ENCODE measurements at regions not wholly inside any gene's neighbourhood (a gene's known extent, or its start where the extent isn't known, plus 50 kb on each side); places are given as distances from the start of the nearest gene placed in this dataset.

DNA sequence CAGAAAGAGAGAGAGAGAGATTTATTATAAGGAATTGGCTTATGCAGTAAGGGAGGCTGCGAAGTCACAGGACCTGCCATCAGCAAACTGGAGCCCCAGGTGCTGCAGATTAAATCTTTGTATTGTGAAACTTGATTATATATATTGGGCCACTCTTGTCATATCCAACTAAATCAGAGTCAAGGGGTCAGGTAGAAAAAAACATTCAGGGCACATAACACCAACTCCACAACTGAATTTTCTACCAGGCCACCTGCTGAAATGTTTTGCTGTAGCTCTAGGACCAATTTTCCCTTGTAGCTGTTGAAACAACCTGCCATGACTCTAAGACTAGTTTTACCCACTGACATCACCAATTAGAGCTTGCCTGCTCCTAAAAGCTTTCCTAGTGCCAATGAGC, 1240.8 kb downstream of the SLC16A7 start:
- intact Hi-C loops (cut with DNase I) = no loop called here
- no peak for TF ChIP-seq POLR2AphosphoS5 (IDR thresholded peaks at IDR 0.05)
- TF ChIP-seq, protein P1, sequence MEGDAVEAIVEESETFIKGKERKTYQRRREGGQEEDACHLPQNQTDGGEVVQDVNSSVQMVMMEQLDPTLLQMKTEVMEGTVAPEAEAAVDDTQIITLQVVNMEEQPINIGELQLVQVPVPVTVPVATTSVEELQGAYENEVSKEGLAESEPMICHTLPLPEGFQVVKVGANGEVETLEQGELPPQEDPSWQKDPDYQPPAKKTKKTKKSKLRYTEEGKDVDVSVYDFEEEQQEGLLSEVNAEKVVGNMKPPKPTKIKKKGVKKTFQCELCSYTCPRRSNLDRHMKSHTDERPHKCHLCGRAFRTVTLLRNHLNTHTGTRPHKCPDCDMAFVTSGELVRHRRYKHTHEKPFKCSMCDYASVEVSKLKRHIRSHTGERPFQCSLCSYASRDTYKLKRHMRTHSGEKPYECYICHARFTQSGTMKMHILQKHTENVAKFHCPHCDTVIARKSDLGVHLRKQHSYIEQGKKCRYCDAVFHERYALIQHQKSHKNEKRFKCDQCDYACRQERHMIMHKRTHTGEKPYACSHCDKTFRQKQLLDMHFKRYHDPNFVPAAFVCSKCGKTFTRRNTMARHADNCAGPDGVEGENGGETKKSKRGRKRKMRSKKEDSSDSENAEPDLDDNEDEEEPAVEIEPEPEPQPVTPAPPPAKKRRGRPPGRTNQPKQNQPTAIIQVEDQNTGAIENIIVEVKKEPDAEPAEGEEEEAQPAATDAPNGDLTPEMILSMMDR (IDR thresholded peaks at IDR 0.05) = no peak
- Histone ChIP-seq H3K4me3 (no peak overlapping the region), H3K36me3 (no peaks in the 10 kb centered on the region), H3K4me1 (no peaks in the 10 kb centered on the region), H3K27me3 (no peaks in the 10 kb centered on the region), H3K27ac (no peak overlapping the region), H3K9me3 (peaks cover 0 to 2% (median 0%) of the 10 kb centered on the region in 4 donors)
- no peak for DNase-seq
- WGBS, 2 donors = 83 to 87% methylated on average over 1 of the region's 1 CpG

- 55 to 63% methylated on average over 2 of the region's 2 CpGs for WGBS, 2 donors
- intact Hi-C loops (cut with DNase I) = no loop called here
- Histone ChIP-seq H3K27ac (no peak overlapping the region), H3K36me3 (no peaks in the 10 kb centered on the region), H3K4me1 (no peaks in the 10 kb centered on the region), H3K27me3 (no peaks in the 10 kb centered on the region), H3K9me3 (no peaks in the 10 kb centered on the region), H3K4me3 (no peak overlapping the region)
- no peak for TF ChIP-seq EP300 (IDR thresholded peaks at IDR 0.05)
- TF ChIP-seq, protein P1 (IDR thresholded peaks at IDR 0.05) = no peak
- no peak for TF ChIP-seq POLR2A (IDR thresholded peaks at IDR 0.05)
- TF ChIP-seq POLR2AphosphoS5 (IDR thresholded peaks at IDR 0.05) = no peak
- DNase-seq = no peak
Measured at GRCh38 chr12:60842181-60842580, 1246.4 kb downstream of the SLC16A7 start.

DNA sequence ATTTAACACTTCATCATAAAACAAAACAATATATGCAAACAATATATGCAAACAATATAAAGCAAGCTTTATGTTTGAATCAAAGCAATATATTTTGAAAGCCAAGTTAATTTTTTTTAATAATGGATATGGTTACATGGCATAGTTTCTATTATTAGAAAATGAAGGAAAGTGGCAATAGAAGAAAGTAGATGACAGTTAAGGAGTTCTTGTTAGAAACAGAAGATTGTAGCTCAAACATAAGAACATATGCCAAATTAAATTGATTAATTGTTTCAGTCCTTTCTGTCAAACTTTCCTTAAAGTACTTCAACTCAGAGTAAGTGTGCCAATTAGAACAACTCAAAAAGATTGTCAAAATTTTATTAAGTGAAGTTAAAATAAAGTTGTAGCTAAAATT, 1248.3 kb downstream of the SLC16A7 start:
- DNase-seq = no peak
- no peak for TF ChIP-seq POLR2AphosphoS5 (IDR thresholded peaks at IDR 0.05)
- TF ChIP-seq, protein P1 (IDR thresholded peaks at IDR 0.05) = no peak
- no peak for TF ChIP-seq EP300 (IDR thresholded peaks at IDR 0.05)
- TF ChIP-seq POLR2A (IDR thresholded peaks at IDR 0.05) = no peak
- Histone ChIP-seq H3K27me3 (no peaks in the 10 kb centered on the region), H3K4me3 (no peak overlapping the region), H3K9me3 (no peaks in the 10 kb centered on the region), H3K27ac (no peak overlapping the region), H3K36me3 (no peaks in the 10 kb centered on the region), H3K4me1 (no peaks in the 10 kb centered on the region)
- intact Hi-C loops (cut with DNase I) = no loop called here

- TF ChIP-seq POLR2A (IDR thresholded peaks at IDR 0.05) (no peak), EP300 (IDR thresholded peaks at IDR 0.05) (no peak), POLR2AphosphoS5 (IDR thresholded peaks at IDR 0.05) (no peak)
- TF ChIP-seq, protein P1 (IDR thresholded peaks at IDR 0.05) = no peak
- WGBS, 2 donors = 84 to 94% methylated on average over 1 of the region's 1 CpG
- Histone ChIP-seq H3K4me3 (no peak overlapping the region), H3K27me3 (no peaks in the 10 kb centered on the region), H3K9me3 (no peaks in the 10 kb centered on the region), H3K27ac (no peak overlapping the region), H3K36me3 (no peaks in the 10 kb centered on the region), H3K4me1 (no peaks in the 10 kb centered on the region)
- intact Hi-C loops (cut with DNase I) = no loop called here
- DNase-seq = no peak
Measured at GRCh38 chr12:60844875-60845274, 1249.0 kb downstream of the SLC16A7 start.

- DNase-seq = no peak
- H3K9me3 ChIP-seq = no peaks in the 10 kb centered on the region
- 52 to 73% methylated on average over 4 of the region's 4 CpGs for WGBS, 2 donors
- H3K36me3 ChIP-seq = no peaks in the 10 kb centered on the region
- H3K4me1 ChIP-seq = no peaks in the 10 kb centered on the region
- H3K4me3 ChIP-seq = no peak overlapping the region
- intact Hi-C loops (cut with DNase I) = no loop called here
- H3K27ac ChIP-seq = no peak overlapping the region
- TF ChIP-seq, protein P1 (IDR thresholded peaks at IDR 0.05) = no peak
- TF ChIP-seq POLR2AphosphoS5 (IDR thresholded peaks at IDR 0.05) (no peak), EP300 (IDR thresholded peaks at IDR 0.05) (no peak), POLR2A (IDR thresholded peaks at IDR 0.05) (no peak)
- H3K27me3 ChIP-seq = no peaks in the 10 kb centered on the region
Measured at GRCh38 chr12:60845696-60846095, 1249.9 kb downstream of the SLC16A7 start.

Data from sigmoid colon (tissue), 6 donors.